ENCODE measurements at regions not wholly inside any gene's neighbourhood (a gene's known extent, or its start where the extent isn't known, plus 50 kb on each side); places are given as distances from the start of the nearest gene placed in this dataset.

- CTCF ChIA-PET = no interaction called here
These were observed 1098.6 kb upstream of the NCAM2 start for GRCh38 chr21:19899645-19900044.

DNA sequence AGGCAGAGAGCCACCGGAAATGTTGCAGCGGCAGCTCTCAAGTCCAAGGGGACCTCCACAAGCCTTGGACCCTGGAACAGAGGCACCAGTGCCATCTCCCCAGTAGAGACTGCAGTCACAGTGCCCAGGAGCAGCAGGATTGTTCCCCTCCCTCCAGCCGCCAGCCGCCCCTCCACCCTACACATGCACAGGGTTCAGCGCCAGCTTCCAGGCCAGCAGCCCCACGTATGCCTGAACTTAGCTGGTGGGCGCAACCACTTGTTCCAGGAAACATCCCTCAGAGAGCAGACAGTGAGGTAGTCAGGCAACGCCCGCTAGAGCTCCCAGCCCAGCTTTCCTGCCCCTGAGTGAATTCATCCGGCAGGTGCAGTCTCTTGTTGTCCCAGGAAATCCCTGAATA, 1098.1 kb upstream of the NCAM2 start:
- RAD21 ChIA-PET (ENCODE audit: low non-redundant PET in 1 of 2, low total read pairs in 2 of 2, uncharacterized antibody in 2 of 2, unreplicated experiment in 2 of 2) = no interaction called here
- no TSS peak for BruUV-seq (replicated peaks)
- Histone ChIP-seq H3K9ac (ENCODE audit: low read length) (no peak overlapping the region), H3K4me3 (replicated peaks in 1 of 2; ENCODE audit: low read depth in 1 of 2, low read length in 2 of 2) (no peak overlapping the region), H3K27me3 (ENCODE audit: insufficient read depth, low read length) (no peaks in the 10 kb centered on the region), H3K36me3 (ENCODE audit: control insufficient read depth in 1 of 2, insufficient read depth in 2 of 2, low read length in 2 of 2) (no peaks in the 10 kb centered on the region), H3K4me2 (ENCODE audit: low read length) (no peak overlapping the region), H3K79me2 (ENCODE audit: insufficient read depth, low read length) (no peaks in the 10 kb centered on the region), H3K27ac (ENCODE audit: low read depth, low read length) (no peak overlapping the region), H3K9me3 (ENCODE audit: control insufficient read depth in 1 of 2, insufficient read depth in 1 of 2, low read depth in 1 of 2, low read length in 2 of 2) (peaks cover 7 to 8% of the 10 kb centered on the region in 2 experiments; a peak in 1 of 4 replicates), H3K4me1 (ENCODE audit: control insufficient read depth in 1 of 2, insufficient read depth in 2 of 2, low read length in 2 of 2) (no peaks in the 10 kb centered on the region), H2AFZ (ENCODE audit: low read depth, low read length, poor library complexity, severe bottlenecking) (no peak overlapping the region), H4K20me1 (ENCODE audit: insufficient read depth) (no peaks in the 10 kb centered on the region), H3K9me2 (ENCODE audit: insufficient read depth) (no peaks in the 10 kb centered on the region)
- DNase-seq (ENCODE audit: low read depth, low spot score) (no peak), ATAC-seq (no peak)
- POLR2A ChIA-PET = no interaction called here
- CTCF ChIA-PET = no interaction called here
- intact Hi-C loops (cut with micrococcal nuclease) = no loop called here
- TF ChIP-seq EGR1 (IDR thresholded peaks at IDR 0.05; ENCODE audit: low read depth) (no peak), SP1 (IDR thresholded peaks at IDR 0.05; ENCODE audit: low read depth) (no peak), YY1 (IDR thresholded peaks at IDR 0.05; ENCODE audit: extremely low read depth, insufficient replicate concordance, low read depth, low read length) (no peak), FOSL1 (IDR thresholded peaks at IDR 0.05; ENCODE audit: low read depth) (no peak), SRF (IDR thresholded peaks at IDR 0.05; ENCODE audit: low read depth) (no peak), JUND (IDR thresholded peaks at IDR 0.05) (no peak), RAD21 (IDR thresholded peaks at IDR 0.05; ENCODE audit: low read depth) (no peak), CBX3 (IDR thresholded peaks at IDR 0.05; ENCODE audit: low read depth) (no peak), ELF1 (IDR thresholded peaks at IDR 0.05; ENCODE audit: borderline replicate concordance, low read depth) (no peak)
- TF ChIP-seq, protein P1, sequence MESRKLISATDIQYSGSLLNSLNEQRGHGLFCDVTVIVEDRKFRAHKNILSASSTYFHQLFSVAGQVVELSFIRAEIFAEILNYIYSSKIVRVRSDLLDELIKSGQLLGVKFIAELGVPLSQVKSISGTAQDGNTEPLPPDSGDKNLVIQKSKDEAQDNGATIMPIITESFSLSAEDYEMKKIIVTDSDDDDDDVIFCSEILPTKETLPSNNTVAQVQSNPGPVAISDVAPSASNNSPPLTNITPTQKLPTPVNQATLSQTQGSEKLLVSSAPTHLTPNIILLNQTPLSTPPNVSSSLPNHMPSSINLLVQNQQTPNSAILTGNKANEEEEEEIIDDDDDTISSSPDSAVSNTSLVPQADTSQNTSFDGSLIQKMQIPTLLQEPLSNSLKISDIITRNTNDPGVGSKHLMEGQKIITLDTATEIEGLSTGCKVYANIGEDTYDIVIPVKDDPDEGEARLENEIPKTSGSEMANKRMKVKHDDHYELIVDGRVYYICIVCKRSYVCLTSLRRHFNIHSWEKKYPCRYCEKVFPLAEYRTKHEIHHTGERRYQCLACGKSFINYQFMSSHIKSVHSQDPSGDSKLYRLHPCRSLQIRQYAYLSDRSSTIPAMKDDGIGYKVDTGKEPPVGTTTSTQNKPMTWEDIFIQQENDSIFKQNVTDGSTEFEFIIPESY (IDR thresholded peaks at IDR 0.05; ENCODE audit: extremely low read depth, insufficient replicate concordance, low read length) = no peak

More at GRCh38 chr21:19899645-19900044, 1098.6 kb upstream of the NCAM2 start:
- POLR2A ChIA-PET = no interaction called here
- H3K27me3 ChIP-seq (ENCODE audit: insufficient read depth, low read length) = no peaks in the 10 kb centered on the region
- no peak overlapping the region for H3K4me2 ChIP-seq (ENCODE audit: low read length)
- ATAC-seq (no peak), DNase-seq (ENCODE audit: low read depth, low spot score) (no peak)
- H2AFZ ChIP-seq (ENCODE audit: low read depth, low read length, poor library complexity, severe bottlenecking) = no peak overlapping the region
- H4K20me1 ChIP-seq (ENCODE audit: insufficient read depth) = no peaks in the 10 kb centered on the region
- no peak overlapping the region for H3K9ac ChIP-seq (ENCODE audit: low read length)
- H3K9me3 ChIP-seq (ENCODE audit: control insufficient read depth in 1 of 2, insufficient read depth in 1 of 2, low read depth in 1 of 2, low read length in 2 of 2) = peaks cover 7 to 11% of the 10 kb centered on the region in 2 experiments; a peak in 1 of 4 replicates
- no peaks in the 10 kb centered on the region for H3K4me1 ChIP-seq (ENCODE audit: control insufficient read depth in 1 of 2, insufficient read depth in 2 of 2, low read length in 2 of 2)
- H3K79me2 ChIP-seq (ENCODE audit: insufficient read depth, low read length) = no peaks in the 10 kb centered on the region
- no peak overlapping the region for H3K4me3 ChIP-seq (replicated peaks in 1 of 2; ENCODE audit: low read depth in 1 of 2, low read length in 2 of 2)
- H3K36me3 ChIP-seq (ENCODE audit: control insufficient read depth in 1 of 2, insufficient read depth in 2 of 2, low read length in 2 of 2) = no peaks in the 10 kb centered on the region
- intact Hi-C loops (cut with micrococcal nuclease) = no loop called here
- no TSS peak for BruUV-seq (replicated peaks)
- RAD21 ChIA-PET (ENCODE audit: low non-redundant PET in 1 of 2, low total read pairs in 2 of 2, uncharacterized antibody in 2 of 2, unreplicated experiment in 2 of 2) = no interaction called here
- no peak overlapping the region for H3K27ac ChIP-seq (ENCODE audit: low read depth, low read length)
- H3K9me2 ChIP-seq (ENCODE audit: insufficient read depth) = no peaks in the 10 kb centered on the region
- TF ChIP-seq, protein P2, sequence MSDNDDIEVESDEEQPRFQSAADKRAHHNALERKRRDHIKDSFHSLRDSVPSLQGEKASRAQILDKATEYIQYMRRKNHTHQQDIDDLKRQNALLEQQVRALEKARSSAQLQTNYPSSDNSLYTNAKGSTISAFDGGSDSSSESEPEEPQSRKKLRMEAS (IDR thresholded peaks at IDR 0.05) = no peak
- TF ChIP-seq SIN3A (IDR thresholded peaks at IDR 0.05; ENCODE audit: low read depth) = no peak

Measured in HCT116 (cell line).